Left renal cortex interstitium (tissue), 4 donors: ENCODE measurements at regions not wholly inside any gene's neighbourhood (a gene's known extent, or its start where the extent isn't known, plus 50 kb on each side); places are given as distances from the start of the nearest gene placed in this dataset.

Experiments
- DNase-seq, 4 donors: peaks; one replicate each; pipeline ENCODE4 v3.0.0-alpha.2; 2013; ENCODE audit warnings: low read depth in 4 of 4, low spot score in 2 of 4, missing footprints in 1 of 4

- DNase-seq, result no peak
These were observed 387.1 kb downstream of the TMEM232 start for GRCh38 chr5:110339399-110339798.

- DNase-seq, result no peak
These were observed 384.6 kb downstream of the TMEM232 start for GRCh38 chr5:110341836-110342235.

GRCh38 chr5:110342683-110343082, 383.8 kb downstream of the TMEM232 start:
- no peak for DNase-seq

- no peak for DNase-seq
These were observed 382.9 kb downstream of the TMEM232 start for GRCh38 chr5:110343616-110344015.

- DNase-seq, result no peak
These were observed 380.8 kb downstream of the TMEM232 start for GRCh38 chr5:110345623-110346022.

- no peak for DNase-seq
These were observed 379.5 kb downstream of the TMEM232 start for GRCh38 chr5:110346893-110347358.

- no peak for DNase-seq
These were observed 378.7 kb downstream of the TMEM232 start for GRCh38 chr5:110347781-110348180.

GRCh38 chr5:110351430-110351829, 375.0 kb downstream of the TMEM232 start:
- DNase-seq, result no peak

GRCh38 chr5:110354311-110354710, 372.2 kb downstream of the TMEM232 start:
- no peak for DNase-seq

GRCh38 chr5:110354915-110355644, 371.4 kb downstream of the TMEM232 start:
- no peak for DNase-seq

GRCh38 chr5:110356677-110357076, 369.8 kb downstream of the TMEM232 start:
- DNase-seq, result no peak

GRCh38 chr5:110359221-110359620, 367.2 kb downstream of the TMEM232 start:
- DNase-seq, result no peak

GRCh38 chr5:110361471-110361870, 365.0 kb downstream of the TMEM232 start:
- DNase-seq, result no peak

- no peak for DNase-seq
These were observed 364.2 kb downstream of the TMEM232 start for GRCh38 chr5:110362261-110362660.

- DNase-seq, result no peak
These were observed 359.8 kb downstream of the TMEM232 start for GRCh38 chr5:110366716-110367115.
